Type B pancreatic cell (in vitro differentiated cells): ENCODE measurements at regions not wholly inside any gene's neighbourhood (a gene's known extent, or its start where the extent isn't known, plus 50 kb on each side); places are given as distances from the start of the nearest gene placed in this dataset.

ENCODE experiments used
- DNase-seq: peaks from one replicate; pipeline ENCODE4 v3.0.0; 2021; ENCODE audit warnings: mixed read lengths; ENCODE audit not compliant: unreplicated experiment; ENCODE audit errors: extremely low spot score
- H3K27ac Mint-ChIP-seq: 2 replicates; pipeline ENCODE4 v1.8.0; 2021; ENCODE audit warnings: mild to moderate bottlenecking, mixed read lengths
- H3K27me3 Mint-ChIP-seq: 2 replicates; pipeline ENCODE4 v1.8.0; 2021; ENCODE audit warnings: mixed read lengths
- H3K36me3 Mint-ChIP-seq: 2 replicates; pipeline ENCODE4 v1.8.0; 2021; ENCODE audit warnings: mixed read lengths
- H3K4me1 Mint-ChIP-seq: one replicate; pipeline ENCODE4 v1.8.0; 2021; ENCODE audit warnings: mixed read lengths; ENCODE audit not compliant: unreplicated experiment
- H3K4me3 Mint-ChIP-seq: 2 replicates; pipeline ENCODE4 v1.8.0; 2021; ENCODE audit warnings: mild to moderate bottlenecking, mixed read lengths
- H3K9me3 Mint-ChIP-seq: 2 replicates; pipeline ENCODE4 v1.8.0; 2021; ENCODE audit warnings: mixed read lengths
- CTCF ChIP-seq: fragments of 200-600 bp; sonication (generic); conservative IDR thresholded peaks from 2 replicates; pipeline ENCODE4 v1.5.0; 2021; ENCODE audit warnings: antibody characterized with exemption, mild to moderate bottlenecking

GRCh38 chr5:96128204-96128864 lies 166.7 kb upstream of the ELL2 start:
- H3K9me3 Mint-ChIP-seq = no peaks in the 10 kb centered on the region
- H3K4me1 Mint-ChIP-seq = no peaks in the 10 kb centered on the region
- no peak overlapping the region for H3K4me3 Mint-ChIP-seq
- H3K27me3 Mint-ChIP-seq = no peaks in the 10 kb centered on the region
- no peak for DNase-seq
- no peaks in the 10 kb centered on the region for H3K36me3 Mint-ChIP-seq
- no peak overlapping the region for H3K27ac Mint-ChIP-seq
- TF ChIP-seq CTCF = no peak

- Mint-ChIP-seq H3K4me3 (no peak overlapping the region), H3K9me3 (no peaks in the 10 kb centered on the region), H3K27ac (no peak overlapping the region), H3K36me3 (no peaks in the 10 kb centered on the region), H3K27me3 (no peaks in the 10 kb centered on the region), H3K4me1 (no peaks in the 10 kb centered on the region)
- TF ChIP-seq CTCF = no peak
- DNase-seq = no peak
Measured at GRCh38 chr5:96127538-96127937, 165.9 kb upstream of the ELL2 start.

GRCh38 chr5:96125231-96125891 lies 163.7 kb upstream of the ELL2 start:
- TF ChIP-seq CTCF = no peak
- Mint-ChIP-seq H3K27ac (no peak overlapping the region), H3K4me3 (no peak overlapping the region), H3K4me1 (no peaks in the 10 kb centered on the region), H3K27me3 (no peaks in the 10 kb centered on the region), H3K36me3 (no peaks in the 10 kb centered on the region), H3K9me3 (no peaks in the 10 kb centered on the region)
- DNase-seq = no peak

GRCh38 chr5:96124589-96124988 lies 162.9 kb upstream of the ELL2 start:
- Mint-ChIP-seq H3K4me1 (no peaks in the 10 kb centered on the region), H3K27me3 (no peaks in the 10 kb centered on the region), H3K4me3 (no peak overlapping the region), H3K9me3 (no peaks in the 10 kb centered on the region), H3K36me3 (no peaks in the 10 kb centered on the region), H3K27ac (no peak overlapping the region)
- no peak for DNase-seq
- no peak for TF ChIP-seq CTCF

- Mint-ChIP-seq H3K36me3 (no peaks in the 10 kb centered on the region), H3K4me1 (no peaks in the 10 kb centered on the region), H3K9me3 (no peaks in the 10 kb centered on the region), H3K27me3 (no peaks in the 10 kb centered on the region), H3K4me3 (no peak overlapping the region), H3K27ac (no peak overlapping the region)
- no peak for DNase-seq
- no peak for TF ChIP-seq CTCF
Measured at GRCh38 chr5:96123418-96123817, 161.8 kb upstream of the ELL2 start.
